H1 (cell line): ENCODE measurements at regions not wholly inside any gene's neighbourhood (a gene's known extent, or its start where the extent isn't known, plus 50 kb on each side); places are given as distances from the start of the nearest gene placed in this dataset.

Experiments
- ASH2L ChIP-seq: fragments of 200-600, 300-600 bp; sonication (generic); IDR thresholded peaks from one replicate; pipeline ENCODE4 v1.7.1; 2017; ENCODE audit warnings: low read length
- CBX5 ChIP-seq: fragments of 300-800, 300-1000 bp; sonication (generic); IDR thresholded peaks from 2 replicates; pipeline ENCODE4 v1.7.1; 2016; ENCODE audit warnings: antibody characterized with exemption, low read length, low read depth
- CREB1 ChIP-seq: IDR thresholded peaks from 2 replicates; pipeline ENCODE4 v1.6.1; 2012; ENCODE audit warnings: inconsistent platforms
- GABPA ChIP-seq: IDR thresholded peaks from 2 replicates; pipeline ENCODE4 v1.6.1; 2011; ENCODE audit warnings: mild to moderate bottlenecking, low read length, moderate library complexity, borderline replicate concordance; ENCODE audit not compliant: insufficient read depth

- TF ChIP-seq CBX5 (no peak), CREB1 (no peak), GABPA (no peak), ASH2L (no peak)
- TF ChIP-seq, all 59 proteins: peak for 0
Observed at GRCh38 chr9:118751077-118751847, 618.0 kb downstream of the BRINP1 start (continued).
